GM19035 (cell line): ENCODE measurements at regions not wholly inside any gene's neighbourhood (a gene's known extent, or its start where the extent isn't known, plus 50 kb on each side); places are given as distances from the start of the nearest gene placed in this dataset.

Source experiments
- ATAC-seq: cut with Tn5 transposase; IDR thresholded peaks from one replicate; pipeline ENCODE4 v1.9.1; 2021; ENCODE audit not compliant: unreplicated experiment

GRCh38 chr13:87872813-87873212 lies 201.6 kb downstream of the SLITRK5 start:
- no peak for ATAC-seq

- ATAC-seq, result no peak
Measured at GRCh38 chr13:87877477-87877876, 206.3 kb downstream of the SLITRK5 start.

- ATAC-seq, result no peak
Measured at GRCh38 chr13:87878706-87879105, 207.5 kb downstream of the SLITRK5 start.

- no peak for ATAC-seq
Measured at GRCh38 chr13:87884884-87885283, 213.7 kb downstream of the SLITRK5 start.

GRCh38 chr13:87887459-87888123 lies 216.4 kb downstream of the SLITRK5 start:
- no peak for ATAC-seq

GRCh38 chr13:87889254-87889653 lies 218.1 kb downstream of the SLITRK5 start:
- no peak for ATAC-seq

- ATAC-seq, result no peak
Measured at GRCh38 chr13:87893186-87893585, 222.0 kb downstream of the SLITRK5 start.

- no peak for ATAC-seq
Measured at GRCh38 chr13:87894059-87894458, 222.9 kb downstream of the SLITRK5 start.

GRCh38 chr13:87903553-87903952 lies 232.4 kb downstream of the SLITRK5 start:
- no peak for ATAC-seq

GRCh38 chr13:87906411-87906810 lies 235.2 kb downstream of the SLITRK5 start:
- no peak for ATAC-seq

GRCh38 chr13:87907202-87907601 lies 236.0 kb downstream of the SLITRK5 start:
- ATAC-seq, result no peak

GRCh38 chr13:87919956-87920355 lies 248.8 kb downstream of the SLITRK5 start:
- no peak for ATAC-seq

- ATAC-seq, result no peak
Measured at GRCh38 chr13:87923753-87924152, 252.6 kb downstream of the SLITRK5 start.

GRCh38 chr13:87925006-87925405 lies 253.8 kb downstream of the SLITRK5 start:
- no peak for ATAC-seq

- ATAC-seq, result no peak
Measured at GRCh38 chr13:87940776-87941175, 269.6 kb downstream of the SLITRK5 start.

GRCh38 chr13:87941226-87941625 lies 270.1 kb downstream of the SLITRK5 start:
- no peak for ATAC-seq

GRCh38 chr13:87942205-87942604 lies 271.0 kb downstream of the SLITRK5 start:
- ATAC-seq, result no peak

- no peak for ATAC-seq
Measured at GRCh38 chr13:87944038-87944437, 272.9 kb downstream of the SLITRK5 start.

- ATAC-seq, result no peak
Measured at GRCh38 chr13:87952377-87952776, 281.2 kb downstream of the SLITRK5 start.

GRCh38 chr13:87953381-87953780 lies 282.2 kb downstream of the SLITRK5 start:
- ATAC-seq, result no peak

- ATAC-seq, result no peak
Measured at GRCh38 chr13:87954091-87954490, 282.9 kb downstream of the SLITRK5 start.

- no peak for ATAC-seq
Measured at GRCh38 chr13:87961546-87961945, 290.4 kb downstream of the SLITRK5 start.

GRCh38 chr13:87972568-87972967 lies 301.4 kb downstream of the SLITRK5 start:
- no peak for ATAC-seq
